H1 (cell line): ENCODE measurements at regions not wholly inside any gene's neighbourhood (a gene's known extent, or its start where the extent isn't known, plus 50 kb on each side); places are given as distances from the start of the nearest gene placed in this dataset.

ENCODE experiments used
- CTCF ChIA-PET: fragments of 300-600 bp; sonication (Branson Sonifier 250); formaldehyde crosslinking; loops from one replicate; lab custom pipeline; 2021; ENCODE audit not compliant: partially characterized antibody; lab: Charles Lee
- POLR2A ChIA-PET: fragments of 300-600 bp; sonication (Branson Sonifier 250); formaldehyde crosslinking; loops from one replicate; lab custom pipeline; 2021; ENCODE audit warnings: inconsistent platforms; ENCODE audit not compliant: partially characterized antibody; lab: Charles Lee
- DNase-seq, 2 experiments: peaks; one replicate each; pipeline versions ENCODE4 v3.0.0 to v3.0.0-alpha.2; 2010 to 2022; ENCODE audit warnings: low spot score in 2 of 2, low read depth in 1 of 2, mixed read lengths in 1 of 2
- FAIRE-seq: peaks from 2 replicates; lab custom pipeline; 2011; peaks lifted over from hg19 to GRCh38; lab: Jason Lieb, UNC
- H2AFZ ChIP-seq: 2 replicates; pipeline ENCODE4 v1.8.1; 2012; ENCODE audit warnings: low read length, inconsistent platforms
- H2AK5ac ChIP-seq: 2 replicates; pipeline ENCODE4 v1.6.1; 2013; ENCODE audit warnings: low read depth, low read length
- H2BK120ac ChIP-seq: replicated peaks from 2 replicates; pipeline ENCODE3; 2013; ENCODE audit warnings: low read depth, low read length, inconsistent platforms
- H2BK12ac ChIP-seq: 2 replicates; pipeline ENCODE4 v1.6.1; 2013; ENCODE audit warnings: low read depth, low read length
- H2BK15ac ChIP-seq: 2 replicates; pipeline ENCODE4 v1.6.1; 2013; ENCODE audit warnings: low read length
- H2BK20ac ChIP-seq: 2 replicates; pipeline ENCODE4 v1.6.1; 2013; ENCODE audit warnings: low read length
- H2BK5ac ChIP-seq: 2 replicates; pipeline ENCODE4 v1.6.1; 2013; ENCODE audit warnings: low read depth, low read length
- H3K14ac ChIP-seq: 2 replicates; pipeline ENCODE4 v1.6.1; 2013; ENCODE audit warnings: inconsistent platforms; ENCODE audit not compliant: insufficient read length
- H3K18ac ChIP-seq: 2 replicates; pipeline ENCODE4 v1.6.1; 2013; ENCODE audit warnings: low read length; ENCODE audit errors: extremely low read depth
- H3K23ac ChIP-seq: 2 replicates; pipeline ENCODE4 v1.6.1; 2013; ENCODE audit warnings: inconsistent platforms; ENCODE audit not compliant: insufficient read length
- H3K23me2 ChIP-seq: 2 replicates; pipeline ENCODE4 v1.6.1; 2013; ENCODE audit warnings: low read depth, low read length
- H3K27ac ChIP-seq: 2 replicates; pipeline ENCODE4 v1.6.1; 2011; ENCODE audit warnings: low read depth, low read length, inconsistent platforms
- H3K27me3 ChIP-seq, 4 experiments: replicated peaks in 1 of 4; 1 replicate in 1 of 4; 2 replicates in 3 of 4; pipeline versions ENCODE4 v1.6.1 to v1.8.1; 2011 to 2013; ENCODE audit warnings: low read length in 3 of 4, mild to moderate bottlenecking in 3 of 4, inconsistent platforms in 2 of 4, mixed read lengths in 2 of 4, moderate library complexity in 1 of 4; ENCODE audit not compliant: control insufficient read depth in 3 of 4, insufficient read depth in 3 of 4; ENCODE audit errors: extremely low read depth in 1 of 4
- H3K36me3 ChIP-seq, 4 experiments: 2 replicates each; pipeline versions ENCODE4 v1.6.1 to v1.8.1; 2011 to 2013; ENCODE audit warnings: mild to moderate bottlenecking in 4 of 4, low read length in 3 of 4, moderate library complexity in 2 of 4, control low read depth in 1 of 4, inconsistent platforms in 1 of 4; ENCODE audit not compliant: insufficient read depth in 4 of 4, control insufficient read depth in 2 of 4
- H3K4ac ChIP-seq: replicated peaks from 2 replicates; pipeline ENCODE3; 2013; ENCODE audit warnings: low read length, low read depth, mixed read lengths, inconsistent platforms; ENCODE audit not compliant: insufficient read length
- H3K4me1 ChIP-seq, 4 experiments: replicated peaks in 1 of 4; 1 replicate in 1 of 4; 2 replicates in 3 of 4; pipeline versions ENCODE4 v1.6.1 to v1.8.1; 2011 to 2013; ENCODE audit warnings: low read length in 3 of 4, inconsistent platforms in 2 of 4, mixed read lengths in 1 of 4; ENCODE audit not compliant: insufficient read depth in 4 of 4, control insufficient read depth in 3 of 4
- H3K4me2 ChIP-seq, 2 experiments: 2 replicates each; pipeline versions ENCODE4 v1.6.1 to v1.8.1; 2011 to 2013; ENCODE audit warnings: low read depth in 2 of 2, low read length in 2 of 2, control low read depth in 1 of 2, inconsistent platforms in 1 of 2, mild to moderate bottlenecking in 1 of 2; ENCODE audit not compliant: insufficient read depth in 1 of 2
- H3K4me3 ChIP-seq, 4 experiments: fragments of 200-600, 300-600 bp in 1 of 4; sonication (generic), shearing (Covaris generic), sonication (Bioruptor Twin) in 1 of 4; 2 replicates each; pipeline versions ENCODE4 v1.5.1 to v1.8.1; 2011 to 2016; ENCODE audit warnings: low read length in 4 of 4, low read depth in 3 of 4, control low read depth in 2 of 4, inconsistent platforms in 2 of 4, mild to moderate bottlenecking in 2 of 4, mixed read lengths in 1 of 4, moderate library complexity in 1 of 4; ENCODE audit not compliant: insufficient read depth in 2 of 4; ENCODE audit errors: extremely low read depth in 1 of 4
- H3K56ac ChIP-seq: replicated peaks from 2 replicates; pipeline ENCODE3; 2013; ENCODE audit warnings: low read depth, mild to moderate bottlenecking, mixed read lengths, low read length, inconsistent platforms; ENCODE audit not compliant: insufficient read length
- H3K79me1 ChIP-seq: 2 replicates; pipeline ENCODE4 v1.6.1; 2013; ENCODE audit warnings: low read depth, low read length, control low read depth
- H3K79me2 ChIP-seq, 2 experiments: 2 replicates each; pipeline versions ENCODE4 v1.6.1 to v1.8.1; 2012 to 2013; ENCODE audit warnings: low read length in 2 of 2, mild to moderate bottlenecking in 2 of 2, inconsistent platforms in 1 of 2; ENCODE audit not compliant: insufficient read depth in 2 of 2, control insufficient read depth in 1 of 2
- H3K9ac ChIP-seq, 4 experiments: replicated peaks in 1 of 4; 1 replicate in 1 of 4; 2 replicates in 3 of 4; pipeline versions ENCODE4 v1.6.1 to v1.8.1; 2011 to 2013; ENCODE audit warnings: low read depth in 3 of 4, low read length in 3 of 4, control low read depth in 2 of 4, mild to moderate bottlenecking in 2 of 4, moderate library complexity in 2 of 4, inconsistent platforms in 1 of 4; ENCODE audit errors: extremely low read depth in 1 of 4
- H3K9me3 ChIP-seq, 2 experiments: 2 replicates each; pipeline versions ENCODE4 v1.6.1 to v1.8.1; 2012 to 2013; ENCODE audit warnings: mild to moderate bottlenecking in 2 of 2, moderate library complexity in 2 of 2, control low read depth in 1 of 2, inconsistent platforms in 1 of 2, low read depth in 1 of 2, low read length in 1 of 2, mixed read lengths in 1 of 2; ENCODE audit not compliant: insufficient read depth in 2 of 2
- H4K20me1 ChIP-seq, 2 experiments: replicated peaks in 1 of 2; 2 replicates each; pipeline versions ENCODE3 to v1.8.1; 2011 to 2013; ENCODE audit warnings: inconsistent platforms in 2 of 2, low read length in 2 of 2, mild to moderate bottlenecking in 1 of 2; ENCODE audit not compliant: insufficient read depth in 2 of 2, control insufficient read depth in 1 of 2
- H4K5ac ChIP-seq: 2 replicates; pipeline ENCODE4 v1.6.1; 2013; ENCODE audit warnings: low read length, low read depth, mixed read lengths, inconsistent platforms; ENCODE audit not compliant: insufficient read length
- H4K8ac ChIP-seq: 2 replicates; pipeline ENCODE4 v1.8.0; 2013; ENCODE audit warnings: mild to moderate bottlenecking, moderate library complexity, low read length, inconsistent platforms; ENCODE audit not compliant: insufficient read depth; ENCODE audit errors: extremely low read depth
- H4K91ac ChIP-seq: replicated peaks from 2 replicates; pipeline ENCODE3; 2013; ENCODE audit warnings: low read length, mixed read lengths, inconsistent platforms; ENCODE audit not compliant: insufficient read length
- CEBPB ChIP-seq: IDR thresholded peaks from 2 replicates; pipeline ENCODE4 v1.6.1; 2012; ENCODE audit warnings: low read depth, low read length
- HDAC6 ChIP-seq: IDR thresholded peaks from one replicate; pipeline ENCODE4 v1.7.1; 2012; ENCODE audit warnings: low read depth, mild to moderate bottlenecking, inconsistent platforms, low read length, moderate library complexity
- MAFK ChIP-seq: IDR thresholded peaks from 2 replicates; pipeline ENCODE4 v1.6.1; 2012; ENCODE audit warnings: low read depth, mild to moderate bottlenecking, improper control_type of control experiment, low read length
- POLR2AphosphoS5 ChIP-seq: IDR thresholded peaks from 2 replicates; pipeline ENCODE4 v1.6.1; 2011; ENCODE audit warnings: low read depth, low read length
- SRF ChIP-seq: IDR thresholded peaks from 2 replicates; pipeline ENCODE4 v1.6.1; 2011; ENCODE audit warnings: mild to moderate bottlenecking, low read depth, low read length, moderate library complexity
- TAF7 ChIP-seq: optimal IDR thresholded peaks from 2 replicates; pipeline ENCODE3; 2011; ENCODE audit warnings: low read depth, mild to moderate bottlenecking, inconsistent platforms, low read length, moderate library complexity, borderline replicate concordance
- TBP ChIP-seq: IDR thresholded peaks from 2 replicates; pipeline ENCODE4 v1.6.1; 2011; ENCODE audit warnings: low read depth, low read length, improper control_type of control experiment
- YY1 ChIP-seq: IDR thresholded peaks from 2 replicates; pipeline ENCODE4 v1.6.1; 2011; ENCODE audit warnings: low read depth, mild to moderate bottlenecking, low read length
- WGBS, 2 experiments: shearing (Covaris generic) in 1 of 2; methylation state at CpG; one replicate each; pipeline versions ENCODE4 v1.1.6 to v1.1.7; 2013 to 2015; ENCODE audit warnings: low lambda C conversion rate in 2 of 2, mixed read lengths in 2 of 2, inconsistent platforms in 1 of 2, low coverage in 1 of 2, missing lambda C conversion rate in 1 of 2; ENCODE audit not compliant: insufficient replicate concordance in 2 of 2, insufficient coverage in 1 of 2, insufficient read length in 1 of 2; ENCODE audit errors: extremely low coverage in 1 of 2, missing lambda C conversion rate in 1 of 2; 5-methylcytosine and 5-hydroxymethylcytosine counted together

DNA sequence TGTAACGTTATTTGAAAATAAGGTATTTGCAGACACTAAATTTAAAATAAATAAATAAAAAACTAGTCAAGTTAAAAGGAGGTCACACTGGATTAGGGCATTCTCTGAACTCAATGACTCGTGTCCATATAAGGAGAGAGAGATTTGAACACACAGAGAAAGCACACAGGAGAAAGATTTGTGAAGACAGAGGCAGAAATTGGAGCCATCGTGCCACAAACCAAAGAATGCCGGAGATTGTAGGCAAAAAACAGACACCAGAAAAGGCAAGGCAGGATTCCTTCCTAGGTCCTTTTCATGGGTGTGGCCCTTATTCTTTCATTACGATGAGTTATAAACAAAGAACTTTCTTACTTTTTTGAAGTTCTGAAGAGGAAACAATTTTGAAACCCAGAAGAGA is 981.5 kb downstream of the DCDC2C start:
- H2BK5ac ChIP-seq, result no peak overlapping the region
- H3K18ac ChIP-seq, result no peak overlapping the region
- FAIRE-seq, result no peak
- H4K20me1 ChIP-seq, result no peaks in the 10 kb centered on the region
- no peaks in the 10 kb centered on the region for H3K4me1 ChIP-seq
- TF ChIP-seq CEBPB, result no peak
- peak; percentile 21; the same call in 1 of the 2 replicates for TF ChIP-seq SRF
- TF ChIP-seq MAFK, result no peak
- TF ChIP-seq TBP, result no peak
- TF ChIP-seq HDAC6, result no peak
- TF ChIP-seq TAF7, result no peak
- TF ChIP-seq POLR2AphosphoS5, result no peak
- no peak for TF ChIP-seq YY1
- TF ChIP-seq, all 59 proteins: peak for 1
- H3K79me1 ChIP-seq, result no peaks in the 10 kb centered on the region
- H3K56ac ChIP-seq, result no peak overlapping the region
- no peak overlapping the region for H4K5ac ChIP-seq
- POLR2A ChIA-PET, result no interaction called here
- 0 out of 2 replicates have a peak overlapping the region, but pooled peaks have one; percentile 11 for H2AFZ ChIP-seq
- no peaks in the 10 kb centered on the region for H3K36me3 ChIP-seq
- no peaks in the 10 kb centered on the region for H3K9me3 ChIP-seq
- DNase-seq, result no peak
- H3K4me3 ChIP-seq, result no peak overlapping the region
- H3K27me3 ChIP-seq, result no peaks in the 10 kb centered on the region
- no peak overlapping the region for H3K4ac ChIP-seq
- no peak overlapping the region for H2BK120ac ChIP-seq
- WGBS, 2 experiments, result 95% methylated on average over 5 of the region's 5 CpGs; no CpG with 5 or more reads in 1 of the 2 experiments
- no peak overlapping the region for H3K4me2 ChIP-seq
- no peak overlapping the region for H3K23ac ChIP-seq
- no peak overlapping the region for H3K27ac ChIP-seq
- no peak overlapping the region for H2BK15ac ChIP-seq
- H3K23me2 ChIP-seq, result no peaks in the 10 kb centered on the region
- no peak overlapping the region for H4K91ac ChIP-seq
- CTCF ChIA-PET, result no interaction called here
- H2BK20ac ChIP-seq, result no peak overlapping the region
- no peak overlapping the region for H2BK12ac ChIP-seq
- H2AK5ac ChIP-seq, result no peak overlapping the region
- no peak overlapping the region for H4K8ac ChIP-seq
- no peaks in the 10 kb centered on the region for H3K79me2 ChIP-seq
- no peak overlapping the region for H3K9ac ChIP-seq
- no peak overlapping the region for H3K14ac ChIP-seq
